ENCODE measurements at regions not wholly inside any gene's neighbourhood (a gene's known extent, or its start where the extent isn't known, plus 50 kb on each side); places are given as distances from the start of the nearest gene placed in this dataset.

DNA sequence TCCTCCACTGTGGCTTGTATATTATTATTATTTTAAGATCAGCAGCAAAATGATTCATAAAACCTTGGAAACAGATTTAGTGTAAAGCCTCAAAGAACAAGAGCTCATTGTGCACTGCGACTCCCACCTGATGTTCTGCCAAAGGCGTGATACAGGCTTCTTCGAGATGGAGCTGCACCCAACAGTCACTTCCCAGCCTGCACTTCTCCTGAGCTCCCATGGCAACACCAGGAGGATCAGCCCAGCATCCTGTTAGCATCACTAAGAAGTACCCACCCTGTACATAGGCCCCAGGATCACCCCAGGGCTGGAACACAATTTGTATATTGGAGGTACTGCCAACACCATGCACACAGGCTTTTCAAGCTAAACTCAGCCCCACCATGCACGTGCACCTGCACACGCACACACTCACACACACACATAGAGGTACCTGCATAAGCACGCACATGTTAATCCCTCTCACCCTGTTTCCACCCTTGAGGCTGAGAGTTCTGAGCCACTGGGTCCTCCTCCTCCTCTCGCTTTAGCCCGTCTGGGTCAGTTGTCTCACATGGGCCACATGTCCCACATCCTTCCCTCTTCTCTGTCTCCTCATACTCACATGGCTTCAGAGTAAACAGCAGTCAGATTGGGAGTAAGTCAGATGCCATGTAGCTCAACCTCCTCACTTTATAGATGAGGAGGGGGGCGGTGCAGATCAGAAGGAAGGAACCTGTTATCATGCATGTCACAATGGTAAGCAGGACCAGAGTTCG lies 281.9 kb upstream of the POU3F1 start:
- no peaks in the 10 kb centered on the region for H4K20me1 ChIP-seq (ENCODE audit: control insufficient read depth, insufficient read depth, low read depth, low read length)
- no peak overlapping the region for H3K27ac ChIP-seq (ENCODE audit: low read depth, low read length)
- H3K9me2 ChIP-seq (replicated peaks; ENCODE audit: control insufficient read depth, low read length), result no peaks in the 10 kb centered on the region
- H3K4me3 ChIP-seq (ENCODE audit: low read length), result no peak overlapping the region
- no peaks in the 10 kb centered on the region for H3K9me3 ChIP-seq (ENCODE audit: control insufficient read depth, insufficient read depth, low read length)
- H3K79me2 ChIP-seq (ENCODE audit: control insufficient read depth, low read length), result no peaks in the 10 kb centered on the region
- no peak overlapping the region for H3K4me2 ChIP-seq (ENCODE audit: low read length)
- H3K27me3 ChIP-seq (ENCODE audit: control insufficient read depth, low read length), result peaks cover 14% of the 10 kb centered on the region; the same call in 1 of the 2 replicates
- no peaks in the 10 kb centered on the region for H3K4me1 ChIP-seq (ENCODE audit: control insufficient read depth, low read length)
- TF ChIP-seq, protein P1, sequence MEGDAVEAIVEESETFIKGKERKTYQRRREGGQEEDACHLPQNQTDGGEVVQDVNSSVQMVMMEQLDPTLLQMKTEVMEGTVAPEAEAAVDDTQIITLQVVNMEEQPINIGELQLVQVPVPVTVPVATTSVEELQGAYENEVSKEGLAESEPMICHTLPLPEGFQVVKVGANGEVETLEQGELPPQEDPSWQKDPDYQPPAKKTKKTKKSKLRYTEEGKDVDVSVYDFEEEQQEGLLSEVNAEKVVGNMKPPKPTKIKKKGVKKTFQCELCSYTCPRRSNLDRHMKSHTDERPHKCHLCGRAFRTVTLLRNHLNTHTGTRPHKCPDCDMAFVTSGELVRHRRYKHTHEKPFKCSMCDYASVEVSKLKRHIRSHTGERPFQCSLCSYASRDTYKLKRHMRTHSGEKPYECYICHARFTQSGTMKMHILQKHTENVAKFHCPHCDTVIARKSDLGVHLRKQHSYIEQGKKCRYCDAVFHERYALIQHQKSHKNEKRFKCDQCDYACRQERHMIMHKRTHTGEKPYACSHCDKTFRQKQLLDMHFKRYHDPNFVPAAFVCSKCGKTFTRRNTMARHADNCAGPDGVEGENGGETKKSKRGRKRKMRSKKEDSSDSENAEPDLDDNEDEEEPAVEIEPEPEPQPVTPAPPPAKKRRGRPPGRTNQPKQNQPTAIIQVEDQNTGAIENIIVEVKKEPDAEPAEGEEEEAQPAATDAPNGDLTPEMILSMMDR (IDR thresholded peaks at IDR 0.05; ENCODE audit: low read depth, low read length, poor library complexity, severe bottlenecking), result no peak
- no peak for TF ChIP-seq EZH2phosphoT487 (IDR thresholded peaks at IDR 0.05; ENCODE audit: borderline replicate concordance, low read length)
- no peaks in the 10 kb centered on the region for H3F3A ChIP-seq (ENCODE audit: control insufficient read depth, insufficient read depth)
- no peaks in the 10 kb centered on the region for H3K36me3 ChIP-seq (ENCODE audit: control insufficient read depth, low read length)

DNA sequence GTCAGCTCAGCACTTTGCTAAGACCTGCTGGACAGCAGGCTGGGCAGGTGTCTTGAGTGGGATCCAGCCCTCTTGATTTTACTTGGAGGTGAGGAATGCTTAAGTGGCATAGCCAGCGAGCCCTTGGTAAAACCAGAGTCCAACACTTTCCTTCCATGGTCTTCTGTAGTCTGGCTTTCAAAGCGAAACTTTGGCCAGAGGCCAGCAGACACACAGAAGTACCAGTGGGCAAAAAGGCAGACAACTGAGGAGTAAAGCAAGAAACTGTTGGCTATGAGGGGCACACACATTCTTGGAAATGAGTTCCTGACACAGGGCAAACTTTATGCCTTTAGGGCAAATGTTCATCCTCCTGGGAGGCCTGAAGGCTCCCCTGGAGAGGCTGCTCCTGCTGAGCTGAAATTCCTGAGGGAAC lies 281.0 kb upstream of the POU3F1 start:
- Histone ChIP-seq H3K36me3 (ENCODE audit: control insufficient read depth, low read length) (no peaks in the 10 kb centered on the region), H3K27ac (ENCODE audit: low read depth, low read length) (no peak overlapping the region), H3K27me3 (ENCODE audit: control insufficient read depth, low read length) (peaks cover 11% of the 10 kb centered on the region; the same call in 1 of the 2 replicates), H4K20me1 (ENCODE audit: control insufficient read depth, insufficient read depth, low read depth, low read length) (no peaks in the 10 kb centered on the region), H3K79me2 (ENCODE audit: control insufficient read depth, low read length) (no peaks in the 10 kb centered on the region), H3K9me3 (ENCODE audit: control insufficient read depth, insufficient read depth, low read length) (no peaks in the 10 kb centered on the region), H3K4me3 (ENCODE audit: low read length) (no peak overlapping the region), H3K4me1 (ENCODE audit: control insufficient read depth, low read length) (no peaks in the 10 kb centered on the region), H3F3A (ENCODE audit: control insufficient read depth, insufficient read depth) (no peaks in the 10 kb centered on the region), H3K9me2 (replicated peaks; ENCODE audit: control insufficient read depth, low read length) (no peaks in the 10 kb centered on the region), H3K4me2 (ENCODE audit: low read length) (no peak overlapping the region)
- TF ChIP-seq EZH2phosphoT487 (IDR thresholded peaks at IDR 0.05; ENCODE audit: borderline replicate concordance, low read length), result no peak
- TF ChIP-seq, protein P1 (IDR thresholded peaks at IDR 0.05; ENCODE audit: low read depth, low read length, poor library complexity, severe bottlenecking), result no peak

DNA sequence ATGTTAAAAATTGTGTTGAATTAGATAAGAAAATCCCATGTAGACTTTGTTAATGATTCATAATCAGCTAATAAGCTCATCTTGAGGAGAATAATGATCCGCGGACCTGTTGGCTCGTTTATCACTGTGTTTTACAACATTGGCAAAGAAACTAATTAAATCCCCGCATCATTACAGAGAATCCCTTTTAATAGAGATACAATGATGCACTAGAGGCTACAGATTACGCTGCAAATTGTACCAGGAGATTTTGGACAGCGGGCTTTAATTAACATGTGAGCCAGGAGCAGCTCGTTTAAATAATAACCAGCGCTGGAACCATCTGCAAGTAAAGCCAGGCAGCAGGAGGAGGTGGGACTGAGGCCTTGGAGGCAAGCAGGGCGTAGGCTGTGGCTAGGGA lies 280.3 kb upstream of the POU3F1 start:
- no peaks in the 10 kb centered on the region for H3K36me3 ChIP-seq (ENCODE audit: control insufficient read depth, low read length)
- H4K20me1 ChIP-seq (ENCODE audit: control insufficient read depth, insufficient read depth, low read depth, low read length), result no peaks in the 10 kb centered on the region
- H3K79me2 ChIP-seq (ENCODE audit: control insufficient read depth, low read length), result no peaks in the 10 kb centered on the region
- no peak overlapping the region for H3K27ac ChIP-seq (ENCODE audit: low read depth, low read length)
- H3F3A ChIP-seq (ENCODE audit: control insufficient read depth, insufficient read depth), result no peaks in the 10 kb centered on the region
- H3K4me3 ChIP-seq (ENCODE audit: low read length), result no peak overlapping the region
- no peaks in the 10 kb centered on the region for H3K9me3 ChIP-seq (ENCODE audit: control insufficient read depth, insufficient read depth, low read length)
- H3K4me2 ChIP-seq (ENCODE audit: low read length), result no peak overlapping the region
- H3K27me3 ChIP-seq (ENCODE audit: control insufficient read depth, low read length), result peaks cover 12% of the 10 kb centered on the region; the same call in 1 of the 2 replicates
- H3K4me1 ChIP-seq (ENCODE audit: control insufficient read depth, low read length), result no peaks in the 10 kb centered on the region
- TF ChIP-seq, protein P1 (IDR thresholded peaks at IDR 0.05; ENCODE audit: low read depth, low read length, poor library complexity, severe bottlenecking), result no peak
- no peak for TF ChIP-seq EZH2phosphoT487 (IDR thresholded peaks at IDR 0.05; ENCODE audit: borderline replicate concordance, low read length)
- H3K9me2 ChIP-seq (replicated peaks; ENCODE audit: control insufficient read depth, low read length), result no peaks in the 10 kb centered on the region

Data from DOHH2 (cell line).